ENCODE measurements at regions not wholly inside any gene's neighbourhood (a gene's known extent, or its start where the extent isn't known, plus 50 kb on each side); places are given as distances from the start of the nearest gene placed in this dataset.

DNA sequence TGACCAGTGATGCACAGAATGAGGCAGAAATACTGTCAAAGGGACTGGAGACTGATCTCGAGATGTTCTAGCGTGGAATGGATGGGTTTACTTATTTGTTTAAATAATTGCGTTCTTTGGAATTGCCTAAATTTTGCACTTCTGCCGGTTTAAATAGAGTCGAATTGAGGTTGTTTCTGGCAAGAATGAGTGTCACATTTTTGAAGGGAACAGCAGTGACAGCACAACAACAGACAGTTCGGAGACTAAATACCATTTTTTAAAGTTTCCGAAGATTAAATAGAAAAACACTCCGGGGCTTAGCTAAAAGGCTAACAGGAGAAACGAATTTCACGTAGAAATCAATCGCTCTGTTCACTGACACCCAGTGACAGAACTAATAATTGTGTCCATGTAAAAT lies 969.2 kb upstream of the RBFOX1 start:
- no peaks in the 10 kb centered on the region for H3K27me3 ChIP-seq (ENCODE audit: control insufficient read depth, insufficient read depth, low read length)
- H3K4me3 ChIP-seq (ENCODE audit: low read depth, low read length), result no peak overlapping the region
- no peaks in the 10 kb centered on the region for H3K36me3 ChIP-seq (ENCODE audit: control insufficient read depth, insufficient read depth, low read length)
- no peak for DNase-seq (ENCODE audit: low read depth)
- ChIA-PET CTCF (no interaction called here), POLR2A (no interaction called here)
- no peak for TF ChIP-seq CTCF (IDR thresholded peaks at IDR 0.05; ENCODE audit: insufficient read depth, low read depth, low read length)

- Histone ChIP-seq H3K4me3 (ENCODE audit: low read depth, low read length) (no peak overlapping the region), H3K36me3 (ENCODE audit: control insufficient read depth, insufficient read depth, low read length) (no peaks in the 10 kb centered on the region), H3K27me3 (ENCODE audit: control insufficient read depth, insufficient read depth, low read length) (no peaks in the 10 kb centered on the region)
- DNase-seq (ENCODE audit: low read depth), result no peak
- ChIA-PET POLR2A (no interaction called here), CTCF (no interaction called here)
- no peak for TF ChIP-seq CTCF (IDR thresholded peaks at IDR 0.05; ENCODE audit: insufficient read depth, low read depth, low read length)
These were observed 970.3 kb upstream of the RBFOX1 start for GRCh38 chr16:6362321-6362720.

GRCh38 chr16:6360641-6361040 lies 972.0 kb upstream of the RBFOX1 start:
- DNase-seq (ENCODE audit: low read depth), result no peak
- CTCF ChIA-PET, result no interaction called here
- Histone ChIP-seq H3K36me3 (ENCODE audit: control insufficient read depth, insufficient read depth, low read length) (no peaks in the 10 kb centered on the region), H3K4me3 (ENCODE audit: low read depth, low read length) (no peak overlapping the region), H3K27me3 (ENCODE audit: control insufficient read depth, insufficient read depth, low read length) (no peaks in the 10 kb centered on the region)
- POLR2A ChIA-PET, result no interaction called here
- TF ChIP-seq CTCF (IDR thresholded peaks at IDR 0.05; ENCODE audit: insufficient read depth, low read depth, low read length), result no peak

GRCh38 chr16:6356911-6357310 lies 975.7 kb upstream of the RBFOX1 start:
- no peak for TF ChIP-seq CTCF (IDR thresholded peaks at IDR 0.05; ENCODE audit: insufficient read depth, low read depth, low read length)
- Histone ChIP-seq H3K36me3 (ENCODE audit: control insufficient read depth, insufficient read depth, low read length) (no peaks in the 10 kb centered on the region), H3K4me3 (ENCODE audit: low read depth, low read length) (no peak overlapping the region), H3K27me3 (ENCODE audit: control insufficient read depth, insufficient read depth, low read length) (no peaks in the 10 kb centered on the region)
- ChIA-PET CTCF (interaction anchor here (0.6 kb wide), 1 partner anchor 121 kb away, joined by 3 read pairs; no protein-coding TSS in a partner anchor), POLR2A (no interaction called here)
- DNase-seq (ENCODE audit: low read depth), result no peak

DNA sequence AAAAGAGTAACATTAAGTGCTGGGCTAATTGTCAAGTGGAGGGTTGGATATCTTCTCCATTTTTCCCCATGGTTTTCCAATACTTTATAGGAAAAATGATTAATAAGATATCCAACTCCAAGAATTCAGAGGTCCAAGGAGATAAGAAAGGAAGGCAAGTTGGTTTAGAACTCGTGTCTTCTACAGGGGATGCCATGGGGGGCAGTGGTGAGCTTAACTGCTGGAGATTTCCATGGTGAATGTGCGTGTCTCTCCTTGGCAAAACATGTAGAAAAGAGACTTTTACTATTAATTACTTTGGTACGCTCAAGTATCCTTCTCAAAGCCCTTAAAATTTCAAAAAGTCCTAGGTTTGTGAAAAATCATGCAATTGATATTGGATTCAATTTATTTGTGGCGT lies 982.9 kb upstream of the RBFOX1 start:
- CTCF ChIA-PET, result no interaction called here
- POLR2A ChIA-PET, result no interaction called here
- no peaks in the 10 kb centered on the region for H3K27me3 ChIP-seq (ENCODE audit: control insufficient read depth, insufficient read depth, low read length)
- TF ChIP-seq CTCF (IDR thresholded peaks at IDR 0.05; ENCODE audit: insufficient read depth, low read depth, low read length), result no peak
- no peaks in the 10 kb centered on the region for H3K36me3 ChIP-seq (ENCODE audit: control insufficient read depth, insufficient read depth, low read length)
- no peak for DNase-seq (ENCODE audit: low read depth)
- no peak overlapping the region for H3K4me3 ChIP-seq (ENCODE audit: low read depth, low read length)
